NCI-H446 (cell line): ENCODE measurements at regions not wholly inside any gene's neighbourhood (a gene's known extent, or its start where the extent isn't known, plus 50 kb on each side); places are given as distances from the start of the nearest gene placed in this dataset.
"Not testable (repeated sequence)": the region's sequence is repeated elsewhere in the genome, so short reads cannot be mapped to it uniquely, and the experiment has no call there.

Experiments
- DNase-seq, 2 experiments: peaks; one replicate each; lab custom pipeline; 2025; lab: John Stamatoyannopoulos, UW

DNA sequence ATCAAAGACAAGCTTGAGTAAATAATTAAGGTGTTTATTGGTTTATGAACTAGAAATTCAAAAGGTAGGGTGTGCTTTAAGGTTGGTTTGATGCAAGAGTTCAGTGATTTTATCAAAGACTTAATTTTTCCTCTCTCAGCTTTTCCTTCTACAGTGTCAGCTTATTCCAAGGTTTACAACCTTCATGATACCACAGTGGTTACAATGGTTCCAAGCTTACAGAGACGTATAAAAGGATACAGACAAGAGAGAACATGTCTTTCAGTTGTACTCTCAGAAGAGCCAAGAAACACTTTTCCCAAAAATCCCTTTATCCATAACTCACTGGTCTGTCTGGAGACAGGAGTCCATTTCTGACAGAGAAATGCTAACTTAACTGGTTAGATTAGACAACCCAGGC, 93.5 kb upstream of the LOC128125822 start:
- no peak for DNase-seq

- no peak for DNase-seq
These were observed 86.1 kb upstream of the LOC128125822 start for GRCh38 chr6:63486196-63486595.

GRCh38 chr6:63487103-63487813, 85.0 kb upstream of the LOC128125822 start:
- DNase-seq, result no peak

GRCh38 chr6:63491119-63491518, 81.2 kb upstream of the LOC128125822 start:
- no peak for DNase-seq

GRCh38 chr6:63492476-63492875, 79.8 kb upstream of the LOC128125822 start:
- DNase-seq, result no peak

DNA sequence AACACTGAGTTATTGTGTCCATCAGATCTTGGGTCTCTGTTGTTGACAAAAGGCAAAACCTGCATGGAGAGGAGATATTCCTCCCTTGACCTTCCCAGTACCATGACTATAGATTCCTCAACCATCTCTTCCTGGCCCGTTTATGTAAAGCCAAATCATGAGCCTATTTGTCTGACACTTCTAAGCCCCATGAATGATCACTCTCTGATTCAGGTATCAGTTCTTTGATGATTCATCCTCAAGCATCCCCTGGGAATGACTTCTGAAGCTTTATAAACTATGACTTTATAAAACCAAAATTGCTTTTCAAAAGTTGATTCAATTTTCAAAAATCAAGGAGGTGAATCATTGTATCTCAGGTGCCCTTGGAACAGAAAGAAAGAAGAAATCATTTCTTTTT, 78.7 kb upstream of the LOC128125822 start:
- DNase-seq, result no peak

GRCh38 chr6:63496361-63496804, 75.9 kb upstream of the LOC128125822 start:
- DNase-seq, result no peak

DNA sequence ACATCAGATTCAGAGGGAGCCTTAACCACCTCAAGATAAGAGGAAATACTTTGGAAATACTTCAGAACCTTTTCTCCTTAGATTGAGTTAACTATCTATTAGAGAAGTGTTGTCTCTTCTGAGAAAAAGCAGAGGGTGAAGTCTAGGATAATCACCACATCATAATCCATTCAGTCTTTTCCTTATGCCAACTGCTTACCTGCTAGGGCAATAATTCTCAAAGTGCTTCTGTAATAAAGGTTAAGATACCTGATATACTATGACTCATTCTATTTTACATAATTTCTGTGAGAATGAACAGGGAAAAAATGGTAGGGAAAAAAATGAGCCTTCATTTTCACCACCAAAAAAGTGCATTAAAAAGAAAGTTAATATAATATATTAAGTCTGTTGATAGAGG, 70.1 kb upstream of the LOC128125822 start:
- no peak for DNase-seq

DNA sequence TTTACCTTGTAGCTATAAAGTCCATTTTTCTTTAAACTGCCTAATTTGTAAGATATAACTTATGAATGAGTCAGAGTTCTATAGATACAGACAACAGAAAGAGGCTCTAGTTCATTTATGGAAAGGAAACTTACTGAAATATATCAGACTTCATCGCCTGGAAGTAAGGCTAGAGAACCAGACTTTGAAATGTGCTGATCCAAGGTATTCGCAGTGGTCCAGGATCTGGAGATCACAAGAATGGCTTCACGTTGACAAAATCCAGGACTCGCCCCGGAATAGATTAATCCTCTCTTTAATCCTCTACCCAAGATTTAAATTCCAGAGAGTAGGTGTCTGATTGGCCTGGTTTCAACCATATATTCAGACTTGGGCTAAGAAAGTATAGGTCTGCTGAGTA, 69.1 kb upstream of the LOC128125822 start:
- no peak for DNase-seq

DNA sequence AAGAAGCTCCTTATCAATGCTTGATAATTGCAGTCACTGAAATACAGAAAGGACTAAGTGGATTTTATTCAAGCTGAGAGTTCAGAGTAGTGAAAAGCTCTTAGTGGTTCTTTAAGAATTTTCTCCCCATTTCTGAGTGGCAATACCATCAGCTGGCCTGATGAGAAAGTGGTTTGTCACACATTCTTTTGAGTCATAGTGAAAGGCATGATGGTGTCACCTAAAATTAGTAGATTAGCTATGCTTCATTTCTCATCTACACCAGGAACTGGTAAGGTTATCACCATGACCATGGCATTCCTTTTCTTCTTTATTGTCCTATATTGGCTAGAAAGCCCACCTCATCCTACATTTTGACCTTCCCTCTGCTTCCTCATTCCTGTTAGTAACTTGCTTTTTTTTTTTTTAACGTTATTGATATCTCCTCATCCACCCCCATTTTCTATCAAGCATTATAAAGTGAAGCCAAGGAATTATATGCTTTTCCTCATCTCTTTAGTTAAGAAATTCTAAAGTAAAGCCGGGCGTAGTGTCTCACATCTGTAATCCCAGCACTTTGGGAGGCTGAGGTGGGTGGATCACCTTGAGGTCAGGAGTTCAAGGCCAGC, 67.4 kb upstream of the LOC128125822 start:
- no peak for DNase-seq

DNA sequence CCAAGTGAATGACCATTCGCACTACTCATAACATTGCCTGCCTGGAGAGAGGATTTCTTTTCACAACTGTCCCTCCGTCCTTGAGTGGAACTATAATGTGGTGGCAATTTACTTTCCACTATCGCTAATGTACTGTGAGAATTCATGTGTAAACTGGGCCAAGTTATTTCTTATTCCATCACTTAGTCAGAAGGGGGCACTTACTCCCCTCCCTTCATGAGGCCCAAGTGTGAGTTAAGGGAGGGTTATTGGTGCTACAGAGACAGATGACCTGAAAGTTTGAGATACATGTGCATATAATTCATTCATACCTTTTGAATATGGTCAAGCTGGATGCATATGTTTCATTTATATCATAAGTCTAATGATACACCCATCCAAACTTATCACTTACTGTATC, 65.2 kb upstream of the LOC128125822 start:
- no peak for DNase-seq

- peak in 1 of 2 experiments; percentile 4 for DNase-seq
These were observed 62.5 kb upstream of the LOC128125822 start for GRCh38 chr6:63509652-63510352.

GRCh38 chr6:63510353-63510686, 62.0 kb upstream of the LOC128125822 start:
- no peak for DNase-seq

GRCh38 chr6:63510849-63511248, 61.4 kb upstream of the LOC128125822 start:
- no peak for DNase-seq

- DNase-seq, result no peak
These were observed 57.6 kb upstream of the LOC128125822 start for GRCh38 chr6:63514488-63515173.

DNA sequence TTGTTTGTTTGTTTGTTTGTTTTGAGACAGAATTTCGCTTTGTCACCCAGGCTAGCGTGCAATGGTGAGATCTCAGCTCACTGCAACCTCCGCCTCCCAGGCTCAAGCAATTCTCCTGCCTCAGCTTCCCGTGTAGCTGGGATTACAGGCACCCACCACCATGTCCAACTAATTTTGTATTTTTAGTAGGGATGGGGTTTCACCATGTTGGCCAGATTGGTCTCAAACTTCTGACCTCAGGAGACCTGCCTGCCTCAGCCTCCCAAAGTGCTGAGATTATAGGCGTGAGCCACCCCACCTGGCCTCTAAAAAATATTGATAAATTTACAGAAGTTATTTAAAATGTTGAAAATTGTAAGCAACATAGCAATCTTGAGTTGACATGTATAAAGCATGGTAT, 57.1 kb upstream of the LOC128125822 start:
- not testable (repeated sequence) for DNase-seq

DNA sequence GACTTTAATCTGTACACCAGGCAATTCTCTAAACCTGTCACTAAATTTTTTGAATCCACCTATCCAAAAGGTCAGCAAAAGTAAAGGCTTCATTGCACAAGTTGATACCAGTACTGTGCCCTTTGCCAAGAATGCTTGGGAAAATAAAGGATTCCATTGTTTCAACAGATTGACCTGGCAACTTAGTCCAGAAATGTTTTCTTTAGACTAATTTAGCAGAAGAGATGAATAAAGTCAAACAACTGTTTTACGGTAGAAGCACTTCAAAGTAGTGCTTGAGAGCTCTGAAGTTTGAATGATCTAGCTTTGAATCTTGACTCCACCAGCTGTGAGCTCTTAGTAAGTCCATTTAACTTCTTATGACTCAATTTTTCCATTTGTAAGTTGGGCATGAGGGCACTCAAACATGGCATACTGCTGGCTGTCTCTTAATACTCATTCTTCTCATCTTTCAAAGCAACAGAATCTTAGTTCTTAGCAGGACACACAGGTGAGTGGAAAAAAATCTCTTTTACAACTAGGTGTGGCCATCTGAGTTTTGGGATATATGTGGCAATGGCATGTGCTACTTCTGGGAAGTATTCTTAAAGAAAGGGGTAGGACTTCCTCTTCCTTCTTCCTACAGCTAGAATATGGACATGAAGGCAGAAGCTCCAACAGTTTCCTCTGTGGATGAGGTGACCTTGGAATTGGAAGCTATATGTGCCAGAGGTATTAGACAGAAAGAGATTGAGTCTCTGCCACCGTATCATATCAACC, 55.9 kb upstream of the LOC128125822 start:
- DNase-seq, result no peak

DNA sequence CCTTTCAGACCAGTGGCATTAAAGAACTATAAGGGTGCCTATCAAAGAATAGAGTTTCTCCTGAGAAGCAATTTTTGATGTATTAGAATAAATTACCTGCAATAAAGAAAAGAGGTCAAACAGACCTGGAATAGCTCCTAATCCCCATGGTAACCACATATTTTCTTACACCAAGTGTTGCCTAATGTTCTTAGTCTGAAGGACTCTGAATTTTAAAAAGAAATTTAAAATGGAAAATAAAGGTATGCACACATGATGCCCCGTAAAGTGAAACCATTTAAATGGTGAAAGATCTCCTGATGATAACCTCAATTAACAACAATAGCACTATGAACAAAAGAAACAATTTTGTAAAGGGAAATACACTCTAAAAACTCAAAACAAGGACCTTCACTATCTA, 55.1 kb upstream of the LOC128125822 start:
- no peak for DNase-seq

GRCh38 chr6:63521475-63522210, 50.6 kb upstream of the LOC128125822 start:
- no peak for DNase-seq
